Ishikawa (cell line): ENCODE measurements at regions not wholly inside any gene's neighbourhood (a gene's known extent, or its start where the extent isn't known, plus 50 kb on each side); places are given as distances from the start of the nearest gene placed in this dataset.

ENCODE experiments used
- CEBPB ChIP-seq: IDR thresholded peaks from 2 replicates; pipeline ENCODE4 v1.6.1; 2012
- CREB1 ChIP-seq: IDR thresholded peaks from 2 replicates; pipeline ENCODE4 v1.6.1; 2012; ENCODE audit warnings: low read depth
- EGR1 ChIP-seq: IDR thresholded peaks from 2 replicates; pipeline ENCODE4 v1.6.1; 2012
- EP300 ChIP-seq: IDR thresholded peaks from 2 replicates; pipeline ENCODE4 v1.6.1; 2012; ENCODE audit warnings: borderline replicate concordance
- FOXM1 ChIP-seq: IDR thresholded peaks from 2 replicates; pipeline ENCODE4 v1.6.1; 2012; ENCODE audit warnings: low read depth, borderline replicate concordance
- NFIC ChIP-seq: IDR thresholded peaks from 2 replicates; pipeline ENCODE4 v1.6.1; 2012
- RAD21 ChIP-seq: IDR thresholded peaks from 2 replicates; pipeline ENCODE4 v1.6.1; 2012; ENCODE audit warnings: low read depth
- TAF1 ChIP-seq: IDR thresholded peaks from 2 replicates; pipeline ENCODE4 v1.6.1; 2012; ENCODE audit warnings: low read depth, mild to moderate bottlenecking
- TCF12 ChIP-seq: IDR thresholded peaks from 2 replicates; pipeline ENCODE4 v1.6.1; 2012; ENCODE audit warnings: low read depth
- TEAD4 ChIP-seq: IDR thresholded peaks from 2 replicates; pipeline ENCODE4 v1.6.1; 2012
- YY1 ChIP-seq: IDR thresholded peaks from 2 replicates; pipeline ENCODE4 v1.6.1; 2012; ENCODE audit warnings: low read depth
- ZBTB7A ChIP-seq: IDR thresholded peaks from 2 replicates; pipeline ENCODE4 v1.6.1; 2012; ENCODE audit warnings: low read depth
- TF ChIP-seq, protein P1 (sequence below): IDR thresholded peaks from 2 replicates; pipeline ENCODE4 v1.6.1; 2012
- TF ChIP-seq, protein P2 (sequence below): IDR thresholded peaks from 2 replicates; pipeline ENCODE4 v1.6.1; 2012
- TF ChIP-seq, protein P3 (sequence below): IDR thresholded peaks from 2 replicates; pipeline ENCODE4 v1.6.1; 2012; ENCODE audit warnings: low read depth, mild to moderate bottlenecking

DNA sequence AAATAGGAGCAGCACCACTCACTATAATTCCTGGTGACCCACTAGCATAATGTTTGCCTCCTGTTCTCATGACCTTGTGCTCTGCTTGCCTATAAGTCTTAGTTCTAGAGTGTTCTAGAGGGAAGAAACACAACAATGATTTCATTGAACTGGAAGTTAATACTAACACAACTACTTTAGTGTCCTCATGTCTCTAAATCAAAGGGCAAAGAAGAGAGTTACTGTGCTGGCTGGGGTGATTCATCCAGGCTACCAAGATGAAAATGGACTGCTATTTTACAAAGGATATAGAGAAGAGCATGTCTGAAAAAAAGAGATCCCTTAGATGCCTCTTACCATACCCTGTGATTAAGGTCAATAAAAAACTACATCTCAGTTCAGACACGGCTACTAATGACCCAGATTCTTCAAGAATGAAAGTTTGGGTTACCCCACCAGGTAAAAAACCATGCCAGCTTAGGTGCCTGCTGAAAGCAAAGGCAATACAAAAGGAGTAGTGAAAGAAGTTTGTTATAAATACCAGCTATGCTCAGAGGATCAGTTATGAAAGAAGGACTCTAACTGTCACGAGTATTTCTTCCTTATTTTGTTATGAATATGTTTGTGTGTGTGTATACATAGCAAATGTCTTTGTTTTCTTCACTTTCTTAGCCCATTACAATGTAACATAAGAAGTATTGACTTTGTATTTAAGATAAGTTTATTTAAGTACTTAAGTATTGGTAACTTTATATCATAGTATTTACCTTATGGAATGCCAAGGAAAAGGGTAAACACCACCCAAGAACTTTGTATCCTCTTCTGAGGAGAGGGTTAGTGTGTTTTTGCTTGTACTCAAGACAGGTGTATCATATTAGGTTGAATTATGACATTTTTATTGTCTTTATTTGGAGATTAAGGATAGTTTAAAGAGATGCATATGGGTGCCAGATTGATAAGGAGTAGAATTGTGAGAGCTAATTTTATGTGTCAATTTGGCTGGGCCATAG lies 314.1 kb upstream of the PTGER4 start:
- TF ChIP-seq YY1 (no peak), CREB1 (no peak), CEBPB (no peak), TAF1 (no peak), ZBTB7A (no peak), RAD21 (no peak)

DNA sequence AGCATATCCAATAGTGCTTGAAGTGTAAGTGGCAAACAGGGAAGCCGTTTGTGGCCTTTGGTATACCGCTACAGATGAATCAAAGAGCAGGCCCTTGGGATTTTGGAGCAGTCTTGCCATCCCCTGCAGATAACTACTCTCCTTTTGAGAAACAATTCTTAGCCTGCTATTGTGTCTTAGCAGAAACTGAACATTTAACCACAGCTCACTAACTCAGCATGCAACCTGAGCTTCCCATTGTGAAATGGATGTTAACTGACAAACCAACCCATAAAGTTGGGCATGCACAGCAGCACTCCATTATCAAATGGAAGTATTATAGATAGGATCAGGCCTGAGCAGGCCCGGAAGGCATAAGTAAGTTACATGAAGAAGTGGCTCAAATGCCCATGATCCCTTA lies 315.3 kb upstream of the PTGER4 start:
- TF ChIP-seq NFIC (no peak), TCF12 (no peak), CREB1 (no peak), TAF1 (no peak), ZBTB7A (no peak), FOXM1 (no peak), YY1 (no peak), RAD21 (no peak)
- TF ChIP-seq, protein P1, sequence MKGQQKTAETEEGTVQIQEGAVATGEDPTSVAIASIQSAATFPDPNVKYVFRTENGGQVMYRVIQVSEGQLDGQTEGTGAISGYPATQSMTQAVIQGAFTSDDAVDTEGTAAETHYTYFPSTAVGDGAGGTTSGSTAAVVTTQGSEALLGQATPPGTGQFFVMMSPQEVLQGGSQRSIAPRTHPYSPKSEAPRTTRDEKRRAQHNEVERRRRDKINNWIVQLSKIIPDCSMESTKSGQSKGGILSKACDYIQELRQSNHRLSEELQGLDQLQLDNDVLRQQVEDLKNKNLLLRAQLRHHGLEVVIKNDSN = no peak
- TF ChIP-seq, protein P2, sequence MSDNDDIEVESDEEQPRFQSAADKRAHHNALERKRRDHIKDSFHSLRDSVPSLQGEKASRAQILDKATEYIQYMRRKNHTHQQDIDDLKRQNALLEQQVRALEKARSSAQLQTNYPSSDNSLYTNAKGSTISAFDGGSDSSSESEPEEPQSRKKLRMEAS = no peak

DNA sequence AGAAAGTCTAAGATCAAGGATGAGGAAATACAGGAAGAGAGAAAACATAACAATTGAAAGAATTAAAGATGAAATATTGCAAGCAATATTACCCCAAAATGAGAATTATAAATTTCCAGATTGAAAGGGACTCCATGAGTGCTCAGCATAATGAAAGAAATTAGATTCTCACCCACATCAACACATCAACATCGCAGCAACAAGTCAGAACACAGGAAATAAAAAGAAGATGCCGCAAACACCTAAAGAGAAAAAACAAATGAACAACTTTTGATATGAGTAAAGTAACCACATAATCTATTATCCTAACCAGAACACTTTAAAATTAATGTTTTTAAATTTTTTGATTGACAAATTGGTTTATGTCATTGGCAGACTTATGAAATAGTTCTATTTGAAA lies 318.3 kb upstream of the PTGER4 start:
- TF ChIP-seq EP300 (no peak), TEAD4 (no peak), NFIC (no peak), TAF1 (no peak), ZBTB7A (no peak), EGR1 (no peak), TCF12 (no peak), RAD21 (no peak), YY1 (no peak), CEBPB (no peak), CREB1 (no peak), FOXM1 (no peak)
- TF ChIP-seq, protein P1 = no peak
- TF ChIP-seq, protein P3, sequence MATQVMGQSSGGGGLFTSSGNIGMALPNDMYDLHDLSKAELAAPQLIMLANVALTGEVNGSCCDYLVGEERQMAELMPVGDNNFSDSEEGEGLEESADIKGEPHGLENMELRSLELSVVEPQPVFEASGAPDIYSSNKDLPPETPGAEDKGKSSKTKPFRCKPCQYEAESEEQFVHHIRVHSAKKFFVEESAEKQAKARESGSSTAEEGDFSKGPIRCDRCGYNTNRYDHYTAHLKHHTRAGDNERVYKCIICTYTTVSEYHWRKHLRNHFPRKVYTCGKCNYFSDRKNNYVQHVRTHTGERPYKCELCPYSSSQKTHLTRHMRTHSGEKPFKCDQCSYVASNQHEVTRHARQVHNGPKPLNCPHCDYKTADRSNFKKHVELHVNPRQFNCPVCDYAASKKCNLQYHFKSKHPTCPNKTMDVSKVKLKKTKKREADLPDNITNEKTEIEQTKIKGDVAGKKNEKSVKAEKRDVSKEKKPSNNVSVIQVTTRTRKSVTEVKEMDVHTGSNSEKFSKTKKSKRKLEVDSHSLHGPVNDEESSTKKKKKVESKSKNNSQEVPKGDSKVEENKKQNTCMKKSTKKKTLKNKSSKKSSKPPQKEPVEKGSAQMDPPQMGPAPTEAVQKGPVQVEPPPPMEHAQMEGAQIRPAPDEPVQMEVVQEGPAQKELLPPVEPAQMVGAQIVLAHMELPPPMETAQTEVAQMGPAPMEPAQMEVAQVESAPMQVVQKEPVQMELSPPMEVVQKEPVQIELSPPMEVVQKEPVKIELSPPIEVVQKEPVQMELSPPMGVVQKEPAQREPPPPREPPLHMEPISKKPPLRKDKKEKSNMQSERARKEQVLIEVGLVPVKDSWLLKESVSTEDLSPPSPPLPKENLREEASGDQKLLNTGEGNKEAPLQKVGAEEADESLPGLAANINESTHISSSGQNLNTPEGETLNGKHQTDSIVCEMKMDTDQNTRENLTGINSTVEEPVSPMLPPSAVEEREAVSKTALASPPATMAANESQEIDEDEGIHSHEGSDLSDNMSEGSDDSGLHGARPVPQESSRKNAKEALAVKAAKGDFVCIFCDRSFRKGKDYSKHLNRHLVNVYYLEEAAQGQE = no peak
- TF ChIP-seq, protein P2 = no peak

DNA sequence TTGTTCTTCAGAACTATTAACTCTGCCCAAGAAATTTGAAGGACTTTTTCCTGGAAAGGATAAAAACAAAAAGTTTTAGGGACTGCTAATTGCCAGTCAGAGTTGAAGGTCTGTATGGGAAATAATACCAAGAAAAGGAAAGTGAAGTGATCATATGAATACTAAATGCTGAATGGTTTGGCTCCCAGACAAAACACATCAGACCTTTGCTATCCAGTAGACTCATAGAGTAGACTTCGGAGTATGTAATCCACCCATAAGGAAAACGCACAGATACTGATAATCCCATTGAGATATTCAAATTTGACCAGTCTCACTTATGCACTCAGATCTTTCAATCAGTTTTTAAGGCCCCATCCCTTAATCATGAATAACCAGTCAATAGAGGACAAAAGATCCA lies 319.0 kb upstream of the PTGER4 start:
- TF ChIP-seq CREB1 = no peak
- no peak for TF ChIP-seq YY1
- no peak for TF ChIP-seq EP300
- TF ChIP-seq TEAD4 = no peak
- no peak for TF ChIP-seq CEBPB
- no peak for TF ChIP-seq ZBTB7A
- TF ChIP-seq TCF12 = no peak
- TF ChIP-seq FOXM1 = no peak
- TF ChIP-seq RAD21 = no peak
- TF ChIP-seq, protein P2 = no peak
- TF ChIP-seq NFIC = no peak
- TF ChIP-seq EGR1 = no peak
- TF ChIP-seq, protein P3 = no peak

DNA sequence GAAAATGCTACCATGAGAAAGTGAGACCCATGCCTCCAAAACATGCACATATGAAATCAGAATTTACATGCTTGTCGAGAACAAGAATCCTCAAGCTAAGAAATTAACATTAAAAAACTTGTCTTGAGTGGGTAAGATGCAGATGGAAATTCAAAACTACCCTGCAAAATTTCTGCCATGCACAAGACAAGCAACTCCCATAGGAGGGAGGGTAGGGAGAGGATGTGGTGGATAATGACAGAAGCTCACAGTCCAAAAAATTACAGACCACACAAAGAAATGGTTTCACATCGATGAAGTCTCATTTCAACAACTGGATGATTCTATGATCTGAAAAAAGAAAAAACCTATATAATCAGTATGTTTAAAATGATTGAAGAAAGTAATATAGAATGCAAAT lies 319.9 kb upstream of the PTGER4 start:
- TF ChIP-seq ZBTB7A (no peak), YY1 (no peak), CREB1 (no peak), NFIC (no peak), TCF12 (no peak), EGR1 (no peak), TAF1 (no peak), CEBPB (no peak), EP300 (no peak), TEAD4 (no peak), RAD21 (no peak), FOXM1 (no peak)
- TF ChIP-seq, protein P3 = no peak
- TF ChIP-seq, protein P2 = no peak
- TF ChIP-seq, protein P1 = no peak
